ENCODE measurements at regions not wholly inside any gene's neighbourhood (a gene's known extent, or its start where the extent isn't known, plus 50 kb on each side); places are given as distances from the start of the nearest gene placed in this dataset.

DNA sequence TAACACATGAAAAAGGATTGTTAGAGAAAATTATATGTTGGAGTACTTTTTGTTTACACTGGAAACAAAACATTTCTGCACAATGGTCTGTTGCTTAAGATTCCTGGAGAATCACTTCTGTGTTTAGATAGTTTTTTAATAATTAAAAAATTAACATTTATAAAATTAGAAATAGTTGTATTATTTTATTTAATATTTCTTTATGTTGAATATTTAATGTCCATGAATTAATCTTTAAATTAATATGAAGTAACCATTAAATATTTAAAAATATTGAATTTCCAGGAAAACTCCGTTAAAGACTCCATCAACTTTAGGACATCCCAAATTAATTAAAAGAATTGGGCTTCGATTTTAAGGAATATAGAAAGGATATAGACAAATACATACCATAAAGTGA is 797.1 kb upstream of the GALNTL6 start:
- no peak for TF ChIP-seq CTCF (conservative IDR thresholded peaks at IDR 0.05 in 1 of 2, IDR thresholded peaks at IDR 0.05 in 1 of 2; ENCODE audit: extremely low read depth in 1 of 2, insufficient read depth in 1 of 2, low read depth in 1 of 2, low read length in 2 of 2)
- no peak for TF ChIP-seq EZH2 (IDR thresholded peaks at IDR 0.05; ENCODE audit: borderline replicate concordance, low read length)

All from mammary epithelial cell (primary cell).